ENCODE measurements at regions not wholly inside any gene's neighbourhood (a gene's known extent, or its start where the extent isn't known, plus 50 kb on each side); places are given as distances from the start of the nearest gene placed in this dataset.

GRCh38 chr11:103661185-103661584 is 375.3 kb upstream of the DDI1 start:
- no peak overlapping the region for H3K27ac ChIP-seq (ENCODE audit: low read length)
- TF ChIP-seq MXI1 (conservative IDR thresholded peaks at IDR 0.05; ENCODE audit: poor library complexity, severe bottlenecking) (no peak), EP300 (conservative IDR thresholded peaks at IDR 0.05; ENCODE audit: poor library complexity, severe bottlenecking) (no peak), RAD21 (conservative IDR thresholded peaks at IDR 0.05) (no peak), POLR2AphosphoS5 (IDR thresholded peaks at IDR 0.05) (no peak), EZH2 (IDR thresholded peaks at IDR 0.05; ENCODE audit: borderline replicate concordance, insufficient read depth, low read length, poor library complexity, severe bottlenecking) (no peak), SMC3 (conservative IDR thresholded peaks at IDR 0.05; ENCODE audit: poor library complexity) (no peak), TAF1 (IDR thresholded peaks at IDR 0.05; ENCODE audit: low read depth) (no peak)
- TF ChIP-seq, protein P1, sequence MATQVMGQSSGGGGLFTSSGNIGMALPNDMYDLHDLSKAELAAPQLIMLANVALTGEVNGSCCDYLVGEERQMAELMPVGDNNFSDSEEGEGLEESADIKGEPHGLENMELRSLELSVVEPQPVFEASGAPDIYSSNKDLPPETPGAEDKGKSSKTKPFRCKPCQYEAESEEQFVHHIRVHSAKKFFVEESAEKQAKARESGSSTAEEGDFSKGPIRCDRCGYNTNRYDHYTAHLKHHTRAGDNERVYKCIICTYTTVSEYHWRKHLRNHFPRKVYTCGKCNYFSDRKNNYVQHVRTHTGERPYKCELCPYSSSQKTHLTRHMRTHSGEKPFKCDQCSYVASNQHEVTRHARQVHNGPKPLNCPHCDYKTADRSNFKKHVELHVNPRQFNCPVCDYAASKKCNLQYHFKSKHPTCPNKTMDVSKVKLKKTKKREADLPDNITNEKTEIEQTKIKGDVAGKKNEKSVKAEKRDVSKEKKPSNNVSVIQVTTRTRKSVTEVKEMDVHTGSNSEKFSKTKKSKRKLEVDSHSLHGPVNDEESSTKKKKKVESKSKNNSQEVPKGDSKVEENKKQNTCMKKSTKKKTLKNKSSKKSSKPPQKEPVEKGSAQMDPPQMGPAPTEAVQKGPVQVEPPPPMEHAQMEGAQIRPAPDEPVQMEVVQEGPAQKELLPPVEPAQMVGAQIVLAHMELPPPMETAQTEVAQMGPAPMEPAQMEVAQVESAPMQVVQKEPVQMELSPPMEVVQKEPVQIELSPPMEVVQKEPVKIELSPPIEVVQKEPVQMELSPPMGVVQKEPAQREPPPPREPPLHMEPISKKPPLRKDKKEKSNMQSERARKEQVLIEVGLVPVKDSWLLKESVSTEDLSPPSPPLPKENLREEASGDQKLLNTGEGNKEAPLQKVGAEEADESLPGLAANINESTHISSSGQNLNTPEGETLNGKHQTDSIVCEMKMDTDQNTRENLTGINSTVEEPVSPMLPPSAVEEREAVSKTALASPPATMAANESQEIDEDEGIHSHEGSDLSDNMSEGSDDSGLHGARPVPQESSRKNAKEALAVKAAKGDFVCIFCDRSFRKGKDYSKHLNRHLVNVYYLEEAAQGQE (IDR thresholded peaks at IDR 0.05; ENCODE audit: borderline replicate concordance) = no peak
- TF ChIP-seq, protein P2, sequence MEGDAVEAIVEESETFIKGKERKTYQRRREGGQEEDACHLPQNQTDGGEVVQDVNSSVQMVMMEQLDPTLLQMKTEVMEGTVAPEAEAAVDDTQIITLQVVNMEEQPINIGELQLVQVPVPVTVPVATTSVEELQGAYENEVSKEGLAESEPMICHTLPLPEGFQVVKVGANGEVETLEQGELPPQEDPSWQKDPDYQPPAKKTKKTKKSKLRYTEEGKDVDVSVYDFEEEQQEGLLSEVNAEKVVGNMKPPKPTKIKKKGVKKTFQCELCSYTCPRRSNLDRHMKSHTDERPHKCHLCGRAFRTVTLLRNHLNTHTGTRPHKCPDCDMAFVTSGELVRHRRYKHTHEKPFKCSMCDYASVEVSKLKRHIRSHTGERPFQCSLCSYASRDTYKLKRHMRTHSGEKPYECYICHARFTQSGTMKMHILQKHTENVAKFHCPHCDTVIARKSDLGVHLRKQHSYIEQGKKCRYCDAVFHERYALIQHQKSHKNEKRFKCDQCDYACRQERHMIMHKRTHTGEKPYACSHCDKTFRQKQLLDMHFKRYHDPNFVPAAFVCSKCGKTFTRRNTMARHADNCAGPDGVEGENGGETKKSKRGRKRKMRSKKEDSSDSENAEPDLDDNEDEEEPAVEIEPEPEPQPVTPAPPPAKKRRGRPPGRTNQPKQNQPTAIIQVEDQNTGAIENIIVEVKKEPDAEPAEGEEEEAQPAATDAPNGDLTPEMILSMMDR (IDR thresholded peaks at IDR 0.05; ENCODE audit: poor library complexity, severe bottlenecking) = no peak
- H3K27me3 ChIP-seq (ENCODE audit: insufficient read depth, low read depth, low read length) = no peaks in the 10 kb centered on the region
- no peak overlapping the region for H3K4me3 ChIP-seq (ENCODE audit: low read length)
- H3K9me3 ChIP-seq (ENCODE audit: low read length) = no peaks in the 10 kb centered on the region
- H2AFZ ChIP-seq (ENCODE audit: low read depth, low read length) = no peak overlapping the region
- no peaks in the 10 kb centered on the region for H4K20me1 ChIP-seq (ENCODE audit: insufficient read depth)
- H3K9me2 ChIP-seq (ENCODE audit: insufficient read depth, low read length) = no peaks in the 10 kb centered on the region
- H3K9ac ChIP-seq (ENCODE audit: low read length) = no peak overlapping the region
- no peak overlapping the region for H3K4me2 ChIP-seq (ENCODE audit: low read length)
- no peaks in the 10 kb centered on the region for H3K36me3 ChIP-seq (ENCODE audit: insufficient read depth, low read length)
- no peaks in the 10 kb centered on the region for H3F3A ChIP-seq (ENCODE audit: insufficient read depth, low read length, poor library complexity, severe bottlenecking)
- no peaks in the 10 kb centered on the region for H3K79me2 ChIP-seq (replicated peaks; ENCODE audit: insufficient read depth, low read length)

DNA sequence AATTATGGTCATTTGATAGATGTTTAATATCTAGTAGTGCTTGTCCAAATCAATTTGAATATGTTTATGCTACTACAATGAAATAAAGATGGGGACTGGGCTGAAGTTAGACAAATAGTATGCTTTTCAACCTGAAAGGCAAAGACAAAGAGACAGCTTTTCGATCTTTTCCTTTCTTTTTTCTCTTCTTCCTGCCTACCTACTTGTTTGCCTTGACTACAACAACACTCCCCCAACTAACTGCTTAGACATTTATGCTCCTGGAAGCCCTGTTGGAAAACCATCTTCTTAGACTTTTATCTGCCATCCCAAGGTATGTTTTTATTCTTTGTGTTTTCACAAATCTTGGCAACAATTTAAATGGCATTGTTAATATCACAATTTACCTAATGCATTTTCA is 374.4 kb upstream of the DDI1 start:
- no peaks in the 10 kb centered on the region for H3K79me2 ChIP-seq (replicated peaks; ENCODE audit: insufficient read depth, low read length)
- H3K27ac ChIP-seq (ENCODE audit: low read length) = no peak overlapping the region
- TF ChIP-seq SMC3 (conservative IDR thresholded peaks at IDR 0.05; ENCODE audit: poor library complexity) (no peak), EP300 (conservative IDR thresholded peaks at IDR 0.05; ENCODE audit: poor library complexity, severe bottlenecking) (no peak), MXI1 (conservative IDR thresholded peaks at IDR 0.05; ENCODE audit: poor library complexity, severe bottlenecking) (no peak), EZH2 (IDR thresholded peaks at IDR 0.05; ENCODE audit: borderline replicate concordance, insufficient read depth, low read length, poor library complexity, severe bottlenecking) (no peak), TAF1 (IDR thresholded peaks at IDR 0.05; ENCODE audit: low read depth) (no peak), POLR2AphosphoS5 (IDR thresholded peaks at IDR 0.05) (no peak), RAD21 (conservative IDR thresholded peaks at IDR 0.05) (no peak)
- TF ChIP-seq, protein P2 (IDR thresholded peaks at IDR 0.05; ENCODE audit: poor library complexity, severe bottlenecking) = no peak
- TF ChIP-seq, protein P1 (IDR thresholded peaks at IDR 0.05; ENCODE audit: borderline replicate concordance) = no peak
- H3K36me3 ChIP-seq (ENCODE audit: insufficient read depth, low read length) = no peaks in the 10 kb centered on the region
- H3K9me2 ChIP-seq (ENCODE audit: insufficient read depth, low read length) = no peaks in the 10 kb centered on the region
- H3K9ac ChIP-seq (ENCODE audit: low read length) = no peak overlapping the region
- H3K9me3 ChIP-seq (ENCODE audit: low read length) = no peaks in the 10 kb centered on the region
- H3K4me2 ChIP-seq (ENCODE audit: low read length) = no peak overlapping the region
- no peaks in the 10 kb centered on the region for H4K20me1 ChIP-seq (ENCODE audit: insufficient read depth)
- no peak overlapping the region for H2AFZ ChIP-seq (ENCODE audit: low read depth, low read length)
- no peaks in the 10 kb centered on the region for H3F3A ChIP-seq (ENCODE audit: insufficient read depth, low read length, poor library complexity, severe bottlenecking)
- no peak overlapping the region for H3K4me3 ChIP-seq (ENCODE audit: low read length)
- H3K27me3 ChIP-seq (ENCODE audit: insufficient read depth, low read depth, low read length) = no peaks in the 10 kb centered on the region
